Fibroblast of the aortic adventitia (primary cell): ENCODE measurements at regions not wholly inside any gene's neighbourhood (a gene's known extent, or its start where the extent isn't known, plus 50 kb on each side); places are given as distances from the start of the nearest gene placed in this dataset.

Experiments
- DNase-seq: peaks from one replicate; pipeline ENCODE4 v3.0.0-alpha.2; 2010; ENCODE audit warnings: low read depth
- H3K4me3 ChIP-seq: 2 replicates; pipeline ENCODE4 v1.5.1; 2011; ENCODE audit warnings: low read depth, mild to moderate bottlenecking, control low read depth, low read length, moderate library complexity
- CTCF ChIP-seq: IDR thresholded peaks from 2 replicates; pipeline ENCODE4 v1.5.1; 2011; ENCODE audit warnings: mild to moderate bottlenecking, low read length, control low read depth, inconsistent platforms; ENCODE audit not compliant: insufficient read depth

GRCh38 chr11:80487952-80488351 lies 1047.1 kb upstream of the TENM4 start:
- no peak for DNase-seq
- TF ChIP-seq CTCF: no peak
- no peak overlapping the region for H3K4me3 ChIP-seq

DNA sequence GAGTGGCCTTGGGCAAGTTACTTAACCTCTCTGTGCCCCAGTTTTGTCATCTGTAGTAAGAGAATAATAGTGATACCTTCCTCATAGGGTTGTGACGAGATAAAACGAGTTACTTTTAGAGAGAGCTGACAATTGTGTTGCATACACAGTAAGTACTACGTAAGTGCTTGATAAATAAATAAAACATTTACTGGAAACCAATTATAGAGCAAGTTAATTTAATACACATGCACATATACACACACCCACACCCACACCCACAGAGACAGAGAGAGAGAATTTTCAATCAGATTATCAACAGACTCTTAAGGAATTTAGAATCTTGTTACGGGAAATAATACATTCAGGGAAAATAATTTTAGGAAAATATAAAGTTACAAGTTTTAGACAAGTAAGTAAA lies 1045.8 kb upstream of the TENM4 start:
- no peak for TF ChIP-seq CTCF
- no peak for DNase-seq
- no peak overlapping the region for H3K4me3 ChIP-seq

DNA sequence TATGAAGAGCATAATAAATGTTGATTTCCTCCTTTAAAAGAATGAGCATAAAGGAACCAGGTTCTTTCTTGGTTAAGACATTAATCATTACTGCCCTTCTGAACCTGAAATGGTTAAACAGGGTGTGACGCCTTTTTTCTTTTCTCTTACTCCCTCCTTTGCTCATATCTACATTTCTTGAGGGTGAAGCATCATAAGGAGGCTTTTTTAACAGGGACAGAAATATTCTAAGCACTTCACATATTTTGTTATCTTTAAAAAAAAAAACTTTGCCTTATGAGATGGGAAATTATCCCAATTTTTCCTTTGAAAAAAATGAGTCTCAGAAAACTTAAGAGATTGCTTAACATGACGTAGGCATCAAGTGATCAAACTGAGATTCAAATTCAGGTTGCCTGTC lies 1036.3 kb upstream of the TENM4 start:
- no peak overlapping the region for H3K4me3 ChIP-seq
- peak; percentile 2 for DNase-seq
- no peak for TF ChIP-seq CTCF

DNA sequence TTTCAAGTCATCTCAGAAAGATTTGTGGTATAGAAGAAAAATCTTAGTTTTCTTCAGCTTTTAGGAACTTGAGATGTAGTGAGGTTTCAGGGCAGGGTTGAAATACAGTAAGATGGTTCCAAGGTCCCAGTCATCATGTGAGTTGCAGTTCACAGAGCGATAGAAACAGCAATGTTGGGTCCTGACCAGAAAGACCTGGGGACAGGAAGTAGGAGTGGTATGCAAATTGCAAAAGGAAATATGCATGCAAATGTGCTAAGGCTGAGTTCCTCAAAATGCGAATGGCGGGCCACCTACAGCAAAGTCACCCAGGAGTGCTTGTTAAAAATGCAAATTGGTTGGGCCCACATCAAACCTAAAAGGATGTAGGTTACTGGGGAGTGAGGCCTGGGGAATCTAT lies 1032.7 kb upstream of the TENM4 start:
- no peak for TF ChIP-seq CTCF
- DNase-seq: no peak
- H3K4me3 ChIP-seq: no peak overlapping the region

- H3K4me3 ChIP-seq: no peak overlapping the region
- no peak for TF ChIP-seq CTCF
- DNase-seq: no peak
Measured at GRCh38 chr11:80469871-80470270, 1029.0 kb upstream of the TENM4 start.

GRCh38 chr11:80466570-80466969 lies 1025.7 kb upstream of the TENM4 start:
- no peak for DNase-seq
- TF ChIP-seq CTCF: no peak
- no peak overlapping the region for H3K4me3 ChIP-seq

- no peak for DNase-seq
- H3K4me3 ChIP-seq: no peak overlapping the region
- TF ChIP-seq CTCF: no peak
Measured at GRCh38 chr11:80462211-80462610, 1021.4 kb upstream of the TENM4 start.
